Mammary epithelial cell (primary cell): ENCODE measurements at regions not wholly inside any gene's neighbourhood (a gene's known extent, or its start where the extent isn't known, plus 50 kb on each side); places are given as distances from the start of the nearest gene placed in this dataset.

Source experiments
- EZH2 ChIP-seq: IDR thresholded peaks from 2 replicates; pipeline ENCODE4 v1.6.1; 2012; ENCODE audit warnings: low read length, inconsistent platforms, borderline replicate concordance
- TF ChIP-seq, protein P1 (sequence below), 2 donors: IDR thresholded peaks in 1 of 2; conservative IDR thresholded peaks in 1 of 2; 2 replicates each; pipeline ENCODE4 v1.5.1; 2011 to 2012; ENCODE audit warnings: inconsistent platforms in 2 of 2, low read length in 2 of 2, mild to moderate bottlenecking in 2 of 2, control low read depth in 1 of 2, low read depth in 1 of 2; ENCODE audit not compliant: insufficient read depth in 1 of 2; ENCODE audit errors: extremely low read depth in 1 of 2

GRCh38 chr1:72366466-72366865, 84.1 kb upstream of the NEGR1 start:
- TF ChIP-seq, protein P1, sequence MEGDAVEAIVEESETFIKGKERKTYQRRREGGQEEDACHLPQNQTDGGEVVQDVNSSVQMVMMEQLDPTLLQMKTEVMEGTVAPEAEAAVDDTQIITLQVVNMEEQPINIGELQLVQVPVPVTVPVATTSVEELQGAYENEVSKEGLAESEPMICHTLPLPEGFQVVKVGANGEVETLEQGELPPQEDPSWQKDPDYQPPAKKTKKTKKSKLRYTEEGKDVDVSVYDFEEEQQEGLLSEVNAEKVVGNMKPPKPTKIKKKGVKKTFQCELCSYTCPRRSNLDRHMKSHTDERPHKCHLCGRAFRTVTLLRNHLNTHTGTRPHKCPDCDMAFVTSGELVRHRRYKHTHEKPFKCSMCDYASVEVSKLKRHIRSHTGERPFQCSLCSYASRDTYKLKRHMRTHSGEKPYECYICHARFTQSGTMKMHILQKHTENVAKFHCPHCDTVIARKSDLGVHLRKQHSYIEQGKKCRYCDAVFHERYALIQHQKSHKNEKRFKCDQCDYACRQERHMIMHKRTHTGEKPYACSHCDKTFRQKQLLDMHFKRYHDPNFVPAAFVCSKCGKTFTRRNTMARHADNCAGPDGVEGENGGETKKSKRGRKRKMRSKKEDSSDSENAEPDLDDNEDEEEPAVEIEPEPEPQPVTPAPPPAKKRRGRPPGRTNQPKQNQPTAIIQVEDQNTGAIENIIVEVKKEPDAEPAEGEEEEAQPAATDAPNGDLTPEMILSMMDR (conservative IDR thresholded peaks at IDR 0.05 in 1 of 2, IDR thresholded peaks at IDR 0.05 in 1 of 2; ENCODE audit: extremely low read depth in 1 of 2, insufficient read depth in 1 of 2, low read depth in 1 of 2, low read length in 2 of 2), result no peak
- TF ChIP-seq EZH2, result no peak
